Renal cortical epithelial cell (primary cell): ENCODE measurements at regions not wholly inside any gene's neighbourhood (a gene's known extent, or its start where the extent isn't known, plus 50 kb on each side); places are given as distances from the start of the nearest gene placed in this dataset.
A peak's percentile ranks its signal among the peaks of the same experiment; 100 is the strongest.

ENCODE experiments used
- DNase-seq: peaks from one replicate; pipeline ENCODE4 v3.0.0-alpha.2; 2011; ENCODE audit warnings: low read depth

- DNase-seq = peak; percentile 6
These were observed 448.7 kb upstream of the NETO1 start for GRCh38 chr18:73316513-73316912.

GRCh38 chr18:73315381-73315780 is 447.6 kb upstream of the NETO1 start:
- no peak for DNase-seq

- DNase-seq = no peak
These were observed 445.7 kb upstream of the NETO1 start for GRCh38 chr18:73313476-73313875.

GRCh38 chr18:73296686-73297085 is 428.9 kb upstream of the NETO1 start:
- DNase-seq = no peak

GRCh38 chr18:73292156-73292555 is 424.4 kb upstream of the NETO1 start:
- DNase-seq = no peak

- no peak for DNase-seq
These were observed 421.0 kb upstream of the NETO1 start for GRCh38 chr18:73288813-73289212.

GRCh38 chr18:73286584-73286983 is 418.8 kb upstream of the NETO1 start:
- no peak for DNase-seq

- DNase-seq = peak; percentile 91
These were observed 416.0 kb upstream of the NETO1 start for GRCh38 chr18:73283788-73284187.

- peak; percentile 35 for DNase-seq
These were observed 415.2 kb upstream of the NETO1 start for GRCh38 chr18:73283032-73283431.

- no peak for DNase-seq
These were observed 411.7 kb upstream of the NETO1 start for GRCh38 chr18:73279498-73279897.

- DNase-seq = no peak
These were observed 407.2 kb upstream of the NETO1 start for GRCh38 chr18:73274812-73275621.

GRCh38 chr18:73270920-73271634 is 403.3 kb upstream of the NETO1 start:
- DNase-seq = no peak

GRCh38 chr18:73264562-73264921 is 396.8 kb upstream of the NETO1 start:
- no peak for DNase-seq

- DNase-seq = no peak
These were observed 394.1 kb upstream of the NETO1 start for GRCh38 chr18:73261923-73262322.

- DNase-seq = no peak
These were observed 393.5 kb upstream of the NETO1 start for GRCh38 chr18:73261243-73261642.

- no peak for DNase-seq
These were observed 390.7 kb upstream of the NETO1 start for GRCh38 chr18:73258375-73259087.

- no peak for DNase-seq
These were observed 386.8 kb upstream of the NETO1 start for GRCh38 chr18:73254564-73254963.

GRCh38 chr18:73249030-73249429 is 381.2 kb upstream of the NETO1 start:
- no peak for DNase-seq

GRCh38 chr18:73246763-73247162 is 379.0 kb upstream of the NETO1 start:
- DNase-seq = no peak

GRCh38 chr18:73245345-73245744 is 377.6 kb upstream of the NETO1 start:
- DNase-seq = no peak

- DNase-seq = no peak
These were observed 376.6 kb upstream of the NETO1 start for GRCh38 chr18:73244401-73244800.

- DNase-seq = no peak
These were observed 373.1 kb upstream of the NETO1 start for GRCh38 chr18:73240899-73241298.

GRCh38 chr18:73235921-73236320 is 368.1 kb upstream of the NETO1 start:
- DNase-seq = no peak
